ENCODE measurements at regions not wholly inside any gene's neighbourhood (a gene's known extent, or its start where the extent isn't known, plus 50 kb on each side); places are given as distances from the start of the nearest gene placed in this dataset.
"Not testable (repeated sequence)": the region's sequence is repeated elsewhere in the genome, so short reads cannot be mapped to it uniquely, and the experiment has no call there.

GRCh38 chr3:94794563-94794962, 731.7 kb downstream of the NSUN3 start:
- no peak overlapping the region for H3K4me3 ChIP-seq (ENCODE audit: low read depth, low read length)
- no peak for DNase-seq
- no peak overlapping the region for H3K27ac ChIP-seq
- TF ChIP-seq CTCF (IDR thresholded peaks at IDR 0.05; ENCODE audit: low read depth, low read length) = no peak
- no peaks in the 10 kb centered on the region for H3K27me3 ChIP-seq (ENCODE audit: insufficient read depth, low read depth, severe bottlenecking)
- no peaks in the 10 kb centered on the region for H3K9me3 ChIP-seq (ENCODE audit: severe bottlenecking)
- H3K36me3 ChIP-seq = no peaks in the 10 kb centered on the region

GRCh38 chr3:94799420-94800060, 736.7 kb downstream of the NSUN3 start:
- TF ChIP-seq CTCF (IDR thresholded peaks at IDR 0.05; ENCODE audit: low read depth, low read length) = no peak
- DNase-seq = no peak
- Histone ChIP-seq H3K27me3 (ENCODE audit: insufficient read depth, low read depth, severe bottlenecking) (no peaks in the 10 kb centered on the region), H3K36me3 (no peaks in the 10 kb centered on the region), H3K27ac (no peak overlapping the region), H3K9me3 (ENCODE audit: severe bottlenecking) (no peaks in the 10 kb centered on the region), H3K4me3 (ENCODE audit: low read depth, low read length) (no peak overlapping the region)

- H3K36me3 ChIP-seq = no peaks in the 10 kb centered on the region
- H3K27me3 ChIP-seq (ENCODE audit: insufficient read depth, low read depth, severe bottlenecking) = peaks cover 3% of the 10 kb centered on the region
- H3K27ac ChIP-seq = no peak overlapping the region
- no peak overlapping the region for H3K4me3 ChIP-seq (ENCODE audit: low read depth, low read length)
- DNase-seq = no peak
- TF ChIP-seq CTCF (IDR thresholded peaks at IDR 0.05; ENCODE audit: low read depth, low read length) = no peak
- no peaks in the 10 kb centered on the region for H3K9me3 ChIP-seq (ENCODE audit: severe bottlenecking)
Measured at GRCh38 chr3:94811836-94812235, 749.0 kb downstream of the NSUN3 start.

- no peak for DNase-seq
- no peaks in the 10 kb centered on the region for H3K27me3 ChIP-seq (ENCODE audit: insufficient read depth, low read depth, severe bottlenecking)
- H3K9me3 ChIP-seq (ENCODE audit: severe bottlenecking) = peaks cover 3% of the 10 kb centered on the region
- H3K27ac ChIP-seq = no peak overlapping the region
- no peak overlapping the region for H3K4me3 ChIP-seq (ENCODE audit: low read depth, low read length)
- no peak for TF ChIP-seq CTCF (IDR thresholded peaks at IDR 0.05; ENCODE audit: low read depth, low read length)
- no peaks in the 10 kb centered on the region for H3K36me3 ChIP-seq
Measured at GRCh38 chr3:94821241-94821640, 758.4 kb downstream of the NSUN3 start.

- H3K4me3 ChIP-seq (ENCODE audit: low read depth, low read length) = no peak overlapping the region
- no peaks in the 10 kb centered on the region for H3K36me3 ChIP-seq
- H3K9me3 ChIP-seq (ENCODE audit: severe bottlenecking) = peaks cover 3% of the 10 kb centered on the region
- DNase-seq = no peak
- H3K27me3 ChIP-seq (ENCODE audit: insufficient read depth, low read depth, severe bottlenecking) = no peaks in the 10 kb centered on the region
- no peak for TF ChIP-seq CTCF (IDR thresholded peaks at IDR 0.05; ENCODE audit: low read depth, low read length)
- H3K27ac ChIP-seq = no peak overlapping the region
Measured at GRCh38 chr3:94822298-94822697, 759.4 kb downstream of the NSUN3 start.

GRCh38 chr3:94846251-94846650, 783.4 kb downstream of the NSUN3 start:
- H3K27ac ChIP-seq; H3K36me3 ChIP-seq; H3K9me3 ChIP-seq (ENCODE audit: severe bottlenecking); H3K4me3 ChIP-seq (ENCODE audit: low read depth, low read length); H3K27me3 ChIP-seq (ENCODE audit: insufficient read depth, low read depth, severe bottlenecking); DNase-seq: not testable (repeated sequence)
